Parathyroid adenoma (tissue), 2 donors: ENCODE measurements at regions not wholly inside any gene's neighbourhood (a gene's known extent, or its start where the extent isn't known, plus 50 kb on each side); places are given as distances from the start of the nearest gene placed in this dataset.

ENCODE experiments used
- H2AFZ ChIP-seq: fragments of 300-600 bp; sonication (generic); one replicate; pipeline ENCODE4 v1.7.0; 2017; ENCODE audit warnings: antibody characterized with exemption, mild to moderate bottlenecking
- H3K27ac ChIP-seq: fragments of 300-600 bp; sonication (generic); one replicate; pipeline ENCODE4 v1.7.0; 2017
- H3K27me3 ChIP-seq: fragments of 300-600 bp; sonication (generic); one replicate; pipeline ENCODE4 v1.7.0; 2017; ENCODE audit warnings: low read length; ENCODE audit not compliant: control insufficient read depth, insufficient read depth
- H3K36me3 ChIP-seq: fragments of 300-600 bp; sonication (generic); one replicate; pipeline ENCODE4 v1.7.0; 2017; ENCODE audit warnings: low read length; ENCODE audit not compliant: control insufficient read depth, insufficient read depth
- H3K4me1 ChIP-seq: fragments of 300-600 bp; sonication (generic); one replicate; pipeline ENCODE4 v1.7.0; 2017; ENCODE audit warnings: control low read depth
- H3K4me2 ChIP-seq: fragments of 300-600 bp; sonication (generic); one replicate; pipeline ENCODE4 v1.7.0; 2017; ENCODE audit warnings: low read length
- H3K4me3 ChIP-seq: fragments of 300-600 bp; sonication (generic); one replicate; pipeline ENCODE4 v1.7.0; 2017; ENCODE audit warnings: low read depth, low read length
- H3K79me2 ChIP-seq: fragments of 300-600 bp; sonication (generic); one replicate; pipeline ENCODE4 v1.7.0; 2017; ENCODE audit warnings: control low read depth
- H3K9ac ChIP-seq: fragments of 300-600 bp; sonication (generic); one replicate; pipeline ENCODE4 v1.7.0; 2017; ENCODE audit warnings: mild to moderate bottlenecking
- H3K9me3 ChIP-seq: fragments of 300-600 bp; sonication (generic); one replicate; pipeline ENCODE4 v1.7.0; 2017; ENCODE audit warnings: low read length; ENCODE audit not compliant: control insufficient read depth
- CTCF ChIP-seq: fragments of 300-600 bp; sonication (generic); IDR thresholded peaks from one replicate; pipeline ENCODE4 v1.7.0; 2017; ENCODE audit warnings: antibody characterized with exemption, mild to moderate bottlenecking
- donor health status: primary hyperparathyroidism.

GRCh38 chr22:48849963-48850657 lies 977.6 kb downstream of the BRD1 start:
- H3K4me1 ChIP-seq: no peaks in the 10 kb centered on the region
- no peaks in the 10 kb centered on the region for H3K79me2 ChIP-seq
- no peak overlapping the region for H3K4me3 ChIP-seq
- no peak overlapping the region for H3K27ac ChIP-seq
- no peak overlapping the region for H3K9ac ChIP-seq
- H2AFZ ChIP-seq: no peak overlapping the region
- H3K4me2 ChIP-seq: no peak overlapping the region
- no peaks in the 10 kb centered on the region for H3K27me3 ChIP-seq
- no peaks in the 10 kb centered on the region for H3K9me3 ChIP-seq
- no peak for TF ChIP-seq CTCF
- no peaks in the 10 kb centered on the region for H3K36me3 ChIP-seq

- no peak for TF ChIP-seq CTCF
- no peaks in the 10 kb centered on the region for H3K27me3 ChIP-seq
- H3K9me3 ChIP-seq: no peaks in the 10 kb centered on the region
- H3K36me3 ChIP-seq: no peaks in the 10 kb centered on the region
- no peak overlapping the region for H3K4me3 ChIP-seq
- H3K79me2 ChIP-seq: no peaks in the 10 kb centered on the region
- no peak overlapping the region for H2AFZ ChIP-seq
- no peak overlapping the region for H3K9ac ChIP-seq
- no peaks in the 10 kb centered on the region for H3K4me1 ChIP-seq
- no peak overlapping the region for H3K4me2 ChIP-seq
- H3K27ac ChIP-seq: no peak overlapping the region
Measured at GRCh38 chr22:48849219-48849912, 978.3 kb downstream of the BRD1 start.

- Histone ChIP-seq H3K4me1 (no peaks in the 10 kb centered on the region), H3K4me2 (no peak overlapping the region), H3K9me3 (no peaks in the 10 kb centered on the region), H3K4me3 (no peak overlapping the region), H3K27ac (no peak overlapping the region), H3K36me3 (no peaks in the 10 kb centered on the region), H2AFZ (no peak overlapping the region), H3K79me2 (no peaks in the 10 kb centered on the region), H3K9ac (no peak overlapping the region), H3K27me3 (no peaks in the 10 kb centered on the region)
- TF ChIP-seq CTCF: no peak
Measured at GRCh38 chr22:48846200-48846599, 981.5 kb downstream of the BRD1 start.

- H3K4me1 ChIP-seq: no peaks in the 10 kb centered on the region
- H2AFZ ChIP-seq: no peak overlapping the region
- TF ChIP-seq CTCF: no peak
- H3K4me3 ChIP-seq: no peak overlapping the region
- no peaks in the 10 kb centered on the region for H3K79me2 ChIP-seq
- H3K36me3 ChIP-seq: no peaks in the 10 kb centered on the region
- no peaks in the 10 kb centered on the region for H3K9me3 ChIP-seq
- H3K27ac ChIP-seq: no peak overlapping the region
- H3K4me2 ChIP-seq: no peak overlapping the region
- no peak overlapping the region for H3K9ac ChIP-seq
- H3K27me3 ChIP-seq: no peaks in the 10 kb centered on the region
Measured at GRCh38 chr22:48845356-48845936, 982.2 kb downstream of the BRD1 start.
